ENCODE measurements at regions not wholly inside any gene's neighbourhood (a gene's known extent, or its start where the extent isn't known, plus 50 kb on each side); places are given as distances from the start of the nearest gene placed in this dataset.

- H3K4me2 ChIP-seq: no peak overlapping the region
- no peak for FAIRE-seq
Measured at GRCh38 chr1:189151361-189151760, 1326.3 kb downstream of the BRINP3 start.

GRCh38 chr1:189152685-189153084 lies 1325.0 kb downstream of the BRINP3 start:
- ChIA-PET CTCF (no interaction called here), POLR2A (no interaction called here)
- H3K4me2 ChIP-seq: no peak overlapping the region
- DNase-seq (ENCODE audit: low read depth in 1 of 2, low spot score in 1 of 2) (no peak), ATAC-seq (no peak), FAIRE-seq (peak; percentile 72)
- 97% methylated on average over 1 of the region's 1 CpG for WGBS (ENCODE audit: missing lambda C conversion rate)
- no peak overlapping the region for H3K4me3 ChIP-seq
- no peaks in the 10 kb centered on the region for H3K4me1 ChIP-seq
- no peaks in the 10 kb centered on the region for H3K9me3 ChIP-seq
- H3K27ac ChIP-seq: no peak overlapping the region
- TF ChIP-seq NFE2L2 (conservative IDR thresholded peaks at IDR 0.05; ENCODE audit: low read length): no peak
- no peak for TF ChIP-seq CHD2 (IDR thresholded peaks at IDR 0.05; ENCODE audit: low read length, partially characterized antibody)
- no peak for TF ChIP-seq ZC3H11A (IDR thresholded peaks at IDR 0.05)
- no peak for TF ChIP-seq TFCP2L1 (CRISPR knock-in tag; IDR thresholded peaks at IDR 0.05)
- TF ChIP-seq EP300 (IDR thresholded peaks at IDR 0.05): no peak
- no peak for TF ChIP-seq HES2 (IDR thresholded peaks at IDR 0.05)
- no peak for TF ChIP-seq CBX2 (IDR thresholded peaks at IDR 0.05; ENCODE audit: borderline replicate concordance, low read depth)

More at GRCh38 chr1:189151361-189151760, 1326.3 kb downstream of the BRINP3 start:
- no peak for ATAC-seq
- H3K9me3 ChIP-seq: no peaks in the 10 kb centered on the region
- H3K4me1 ChIP-seq: no peaks in the 10 kb centered on the region
- ChIA-PET CTCF (no interaction called here), POLR2A (no interaction called here)
- no peak for DNase-seq (ENCODE audit: low read depth in 1 of 2, low spot score in 1 of 2)
- H3K27ac ChIP-seq: no peak overlapping the region
- TF ChIP-seq HES2 (IDR thresholded peaks at IDR 0.05): no peak
- peak; percentile 71 for TF ChIP-seq MAFK (IDR thresholded peaks at IDR 0.05; ENCODE audit: partially characterized antibody)
- no peak for TF ChIP-seq HOXB5 (CRISPR knock-in tag; IDR thresholded peaks at IDR 0.05)
- H3K4me3 ChIP-seq: no peak overlapping the region
- WGBS (ENCODE audit: missing lambda C conversion rate): 40% methylated on average over 2 of the region's 2 CpGs

GRCh38 chr1:189158155-189158554 lies 1319.5 kb downstream of the BRINP3 start:
- WGBS (ENCODE audit: missing lambda C conversion rate): 60% methylated on average over 6 of the region's 6 CpGs
- FAIRE-seq (no peak), ATAC-seq (no peak), DNase-seq (ENCODE audit: low read depth in 1 of 2, low spot score in 1 of 2) (no peak)
- no peak overlapping the region for H3K27ac ChIP-seq
- no peaks in the 10 kb centered on the region for H3K9me3 ChIP-seq
- no peaks in the 10 kb centered on the region for H3K4me1 ChIP-seq
- H3K4me3 ChIP-seq: no peak overlapping the region
- no peak overlapping the region for H3K4me2 ChIP-seq
- CTCF ChIA-PET: no interaction called here
- POLR2A ChIA-PET: no interaction called here
- TF ChIP-seq PHF8 (IDR thresholded peaks at IDR 0.05; ENCODE audit: borderline replicate concordance, low read depth) (no peak), CBX2 (IDR thresholded peaks at IDR 0.05; ENCODE audit: borderline replicate concordance, low read depth) (no peak), RCOR1 (IDR thresholded peaks at IDR 0.05; ENCODE audit: low read depth, low read length) (no peak), NFE2L2 (conservative IDR thresholded peaks at IDR 0.05; ENCODE audit: low read length) (no peak), RARB (CRISPR knock-in tag; IDR thresholded peaks at IDR 0.05) (no peak), NPAS2 (CRISPR knock-in tag; IDR thresholded peaks at IDR 0.05; ENCODE audit: borderline replicate concordance) (no peak), HOXB5 (CRISPR knock-in tag; IDR thresholded peaks at IDR 0.05) (no peak)

- Histone ChIP-seq H3K4me3 (no peak overlapping the region), H3K4me1 (no peaks in the 10 kb centered on the region), H3K27ac (no peak overlapping the region), H3K9me3 (no peaks in the 10 kb centered on the region), H3K4me2 (no peak overlapping the region)
- DNase-seq (ENCODE audit: low read depth in 1 of 2, low spot score in 1 of 2) (no peak), FAIRE-seq (no peak), ATAC-seq (no peak)
- no peak for TF ChIP-seq NR3C1 (IDR thresholded peaks at IDR 0.05)
- no peak for TF ChIP-seq TFCP2L1 (CRISPR knock-in tag; IDR thresholded peaks at IDR 0.05)
- WGBS (ENCODE audit: missing lambda C conversion rate): 78% methylated on average over 1 of the region's 1 CpG
- CTCF ChIA-PET: no interaction called here
- POLR2A ChIA-PET: no interaction called here
Measured at GRCh38 chr1:189175889-189176288, 1301.8 kb downstream of the BRINP3 start.

GRCh38 chr1:189180057-189180456 lies 1297.6 kb downstream of the BRINP3 start:
- ATAC-seq (no peak), DNase-seq (ENCODE audit: low read depth in 1 of 2, low spot score in 1 of 2) (no peak), FAIRE-seq (no peak)
- no peaks in the 10 kb centered on the region for H3K9me3 ChIP-seq
- H3K4me3 ChIP-seq: no peak overlapping the region
- H3K27ac ChIP-seq: no peak overlapping the region
- H3K4me2 ChIP-seq: no peak overlapping the region
- POLR2A ChIA-PET: no interaction called here
- TF ChIP-seq JUN (IDR thresholded peaks at IDR 0.05) (no peak), HOXA7 (CRISPR knock-in tag; IDR thresholded peaks at IDR 0.05) (no peak), FOSB (CRISPR knock-in tag; IDR thresholded peaks at IDR 0.05) (no peak)
- no peaks in the 10 kb centered on the region for H3K4me1 ChIP-seq
- CTCF ChIA-PET: no interaction called here

All from A549 (cell line).